ENCODE measurements at regions not wholly inside any gene's neighbourhood (a gene's known extent, or its start where the extent isn't known, plus 50 kb on each side); places are given as distances from the start of the nearest gene placed in this dataset.
"Not testable (repeated sequence)": the region's sequence is repeated elsewhere in the genome, so short reads cannot be mapped to it uniquely, and the experiment has no call there.

- no peak for DNase-seq
These were observed 526.5 kb upstream of the NUDT12 start for GRCh38 chr5:104088876-104089778.

- DNase-seq, result no peak
These were observed 522.3 kb upstream of the NUDT12 start for GRCh38 chr5:104084896-104085295.

GRCh38 chr5:104082754-104083153 is 520.2 kb upstream of the NUDT12 start:
- no peak for DNase-seq

- no peak for DNase-seq
These were observed 518.6 kb upstream of the NUDT12 start for GRCh38 chr5:104081232-104081631.

DNA sequence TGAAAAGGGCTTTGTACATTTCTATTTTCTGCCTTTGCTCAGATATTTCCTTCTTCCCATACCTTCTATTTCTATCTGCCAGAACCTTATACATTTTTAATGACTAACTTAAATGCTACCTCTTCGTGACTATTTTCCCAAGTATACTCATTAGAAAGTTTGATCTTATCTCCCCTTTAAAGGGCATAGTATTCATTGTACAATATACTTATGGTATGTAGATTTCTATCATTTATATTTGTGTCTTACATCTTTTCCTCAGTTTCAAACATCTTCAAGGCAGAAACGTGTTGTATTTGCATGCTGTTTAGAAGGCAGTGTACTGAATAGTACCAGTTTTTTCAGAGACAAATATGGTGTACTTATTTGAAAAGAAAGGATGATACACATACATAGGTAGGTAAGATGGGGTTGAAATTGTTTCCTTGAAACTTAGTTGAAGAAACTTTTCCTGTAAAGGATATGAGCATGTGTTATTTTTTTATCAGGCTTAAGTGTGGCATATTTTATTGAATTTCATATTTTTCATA is 518.1 kb upstream of the NUDT12 start:
- DNase-seq, result no peak

DNA sequence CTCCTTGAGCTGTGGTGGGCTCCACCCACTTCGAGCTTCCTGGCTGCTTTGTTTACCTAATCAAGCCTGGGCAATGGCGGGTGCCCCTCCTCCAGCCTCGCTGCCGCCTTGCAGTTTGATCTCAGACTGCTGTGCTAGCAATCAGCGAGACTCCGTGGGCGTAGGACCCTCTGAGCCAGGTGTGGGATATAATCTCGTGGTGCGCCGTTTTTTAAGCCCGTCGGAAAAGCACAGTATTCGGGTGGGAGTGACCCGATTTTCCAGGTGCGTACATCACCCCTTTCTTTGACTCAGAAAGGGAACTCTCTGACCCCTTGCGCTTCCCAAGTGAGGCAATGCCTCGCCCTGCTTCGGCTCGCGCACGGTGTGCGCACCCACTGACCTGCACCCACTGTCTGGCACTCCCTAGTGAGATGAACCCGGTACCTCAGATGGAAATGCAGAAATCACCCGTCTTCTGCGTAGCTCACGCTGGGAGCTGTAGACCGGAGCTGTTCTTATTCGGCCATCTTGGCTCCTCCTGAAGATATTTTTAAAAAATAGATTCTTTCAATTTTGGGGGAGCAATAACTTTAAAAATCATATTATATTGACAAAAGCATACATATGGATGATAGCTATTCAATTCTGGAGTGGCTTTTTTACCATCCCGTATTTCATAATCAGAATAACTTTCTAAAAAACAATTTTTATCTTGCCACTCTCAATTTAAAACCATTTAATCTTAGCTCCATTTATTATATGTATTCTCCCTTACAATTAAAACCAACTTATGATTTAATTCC is 517.5 kb upstream of the NUDT12 start:
- not testable (repeated sequence) for DNase-seq

- no peak for DNase-seq
These were observed 509.3 kb upstream of the NUDT12 start for GRCh38 chr5:104071887-104072286.

GRCh38 chr5:104062621-104063377 is 500.2 kb upstream of the NUDT12 start:
- DNase-seq, result no peak

GRCh38 chr5:104061707-104062106 is 499.1 kb upstream of the NUDT12 start:
- no peak for DNase-seq

DNA sequence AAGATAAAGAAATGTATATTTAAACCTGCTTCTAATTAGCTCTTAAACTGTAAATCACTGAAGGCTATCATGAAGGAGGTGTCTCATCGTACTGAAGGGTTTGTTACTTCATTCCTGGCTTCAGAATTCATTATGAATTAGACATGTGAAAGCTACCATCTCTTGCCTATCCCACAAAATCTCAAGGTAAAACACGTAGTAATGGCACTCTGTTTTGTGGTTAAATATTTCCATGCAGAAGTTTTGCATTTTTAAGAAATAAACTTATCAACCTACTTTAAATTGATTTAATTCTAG is 490.7 kb upstream of the NUDT12 start:
- DNase-seq, result no peak

DNA sequence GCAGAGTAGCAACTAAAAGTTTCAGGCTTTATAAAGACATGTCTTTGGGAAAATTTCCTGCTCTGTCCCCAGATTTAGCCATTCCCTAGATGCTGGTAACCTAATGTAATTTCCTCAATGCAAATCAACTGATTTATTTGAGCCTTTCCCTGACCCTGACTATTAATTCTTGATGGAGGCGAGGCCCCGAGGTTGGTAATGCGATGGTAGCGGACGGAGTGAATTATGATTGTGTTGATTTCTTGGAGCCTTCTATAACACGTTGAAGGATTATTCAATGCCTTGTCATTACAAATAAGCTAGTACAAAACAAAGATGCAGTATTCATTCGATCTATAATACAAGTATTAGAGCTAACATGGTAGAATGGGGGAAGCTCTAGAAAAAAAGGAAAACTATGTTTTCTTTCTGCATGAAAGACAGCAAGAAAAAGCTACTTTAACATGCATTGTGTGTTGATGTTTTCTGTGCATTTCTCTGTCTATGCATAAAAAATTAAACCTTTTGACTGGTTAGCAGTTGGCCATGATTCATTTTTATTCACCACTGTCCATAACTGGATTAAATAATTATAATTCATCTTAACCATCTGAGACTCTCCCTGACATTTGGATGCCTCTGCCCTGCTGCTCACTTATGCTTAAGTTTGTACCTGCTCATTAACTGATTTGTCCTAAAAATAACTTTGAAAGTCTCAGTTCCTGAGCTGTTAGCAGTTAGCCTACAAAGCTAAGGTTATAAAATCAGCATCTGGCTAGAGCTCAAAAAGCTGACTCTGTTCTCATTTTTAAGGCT is 490.2 kb upstream of the NUDT12 start:
- no peak for DNase-seq

GRCh38 chr5:104050436-104050835 is 487.8 kb upstream of the NUDT12 start:
- DNase-seq, result no peak

DNA sequence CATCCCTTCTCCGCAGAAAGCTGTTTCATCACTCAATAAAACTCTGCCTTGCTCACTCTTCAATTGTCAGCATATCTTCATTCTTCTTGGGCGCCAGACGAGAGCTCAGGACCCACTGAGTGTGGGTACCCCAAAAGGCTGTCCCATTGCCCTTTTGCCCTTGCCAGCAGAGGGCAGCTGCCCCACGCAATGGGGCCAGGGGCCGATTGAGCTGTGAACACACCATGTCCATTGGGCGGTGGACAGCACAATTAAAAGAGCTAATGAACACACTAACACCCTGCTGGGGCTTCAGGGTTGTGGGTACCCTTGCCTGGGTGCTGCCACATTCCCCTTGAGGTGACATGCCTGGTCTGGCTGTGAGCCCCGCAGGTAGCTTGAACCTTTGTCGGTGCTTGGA is 487.2 kb upstream of the NUDT12 start:
- no peak for DNase-seq

DNA sequence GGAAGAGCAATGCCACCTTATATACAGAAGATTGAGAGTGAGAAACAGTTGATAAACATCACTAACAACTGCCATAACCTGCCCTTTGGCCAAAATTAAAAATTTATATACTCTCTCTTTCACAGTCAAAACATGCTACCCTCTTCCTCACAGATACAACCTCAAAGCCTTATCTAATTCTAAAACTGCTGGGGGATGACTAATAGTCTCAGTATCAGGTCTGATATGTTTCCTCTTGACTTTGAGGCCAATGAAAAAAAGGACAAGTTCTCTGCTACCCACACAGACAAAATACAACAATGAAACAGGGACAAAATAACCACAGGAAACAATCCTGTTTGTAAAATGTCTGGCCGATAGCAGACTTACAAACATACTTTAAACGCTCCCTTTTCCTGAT is 485.6 kb upstream of the NUDT12 start:
- DNase-seq, result no peak

- no peak for DNase-seq
These were observed 483.4 kb upstream of the NUDT12 start for GRCh38 chr5:104045987-104046386.

DNA sequence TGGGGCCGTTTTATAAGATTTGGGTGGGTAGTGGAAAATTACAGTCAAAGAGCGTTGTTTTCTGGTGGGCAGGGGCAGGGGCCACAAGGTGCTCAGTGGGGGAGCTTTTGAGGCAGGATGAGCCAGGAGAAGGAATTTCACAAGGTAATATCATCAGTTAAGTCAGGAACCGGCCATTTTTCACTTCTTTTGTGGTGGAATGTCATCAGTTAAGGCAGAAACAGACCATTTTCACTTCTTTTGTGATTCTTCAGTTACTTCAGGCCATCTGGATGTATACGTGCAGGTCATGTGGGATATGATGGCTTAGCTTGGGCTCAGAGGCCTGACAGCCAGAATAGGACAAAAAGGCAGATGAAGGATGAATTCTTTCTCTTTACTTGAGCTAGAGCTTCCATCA is 477.3 kb upstream of the NUDT12 start:
- DNase-seq, result not testable (repeated sequence)

GRCh38 chr5:104037136-104037535 is 474.5 kb upstream of the NUDT12 start:
- DNase-seq, result not testable (repeated sequence)

DNA sequence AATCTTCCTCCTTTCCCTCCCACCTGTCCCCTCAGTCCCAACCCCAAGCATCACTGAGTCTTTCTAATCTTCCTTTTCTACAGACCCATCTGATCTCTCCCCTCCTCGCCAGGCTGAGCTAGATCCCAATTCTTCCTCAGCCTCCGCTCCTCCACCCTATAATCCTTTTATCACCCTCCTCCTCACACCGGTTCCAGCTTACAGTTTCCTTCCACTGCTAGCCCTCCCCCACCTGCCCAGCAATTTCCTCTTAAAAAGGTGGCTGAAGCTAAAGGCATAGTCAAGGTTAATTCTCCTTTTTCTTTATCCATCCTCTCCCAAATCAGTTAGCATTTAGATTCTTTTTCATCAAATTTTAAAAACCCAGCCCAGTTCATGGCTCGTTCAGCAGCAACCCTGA is 470.6 kb upstream of the NUDT12 start:
- DNase-seq, result not testable (repeated sequence)

DNA sequence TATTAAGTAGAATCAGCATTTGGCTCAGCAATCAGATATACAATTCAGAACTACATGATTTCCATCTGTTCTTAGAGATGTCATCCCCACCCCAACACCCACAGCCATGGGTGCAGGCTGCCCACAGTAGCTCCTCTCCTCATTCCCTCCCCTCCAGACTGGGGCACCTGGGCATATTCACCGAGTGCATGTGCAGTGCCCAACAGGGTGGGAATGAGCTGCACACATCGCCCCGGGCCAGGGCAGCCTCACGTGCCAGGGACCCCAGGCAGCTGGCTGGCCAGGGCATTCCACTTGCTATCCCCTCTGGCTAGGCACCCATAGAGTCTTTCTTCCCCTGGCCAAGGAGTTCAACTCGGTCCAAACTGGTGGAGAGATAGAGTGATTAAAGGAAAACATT is 461.9 kb upstream of the NUDT12 start:
- DNase-seq, result no peak

DNA sequence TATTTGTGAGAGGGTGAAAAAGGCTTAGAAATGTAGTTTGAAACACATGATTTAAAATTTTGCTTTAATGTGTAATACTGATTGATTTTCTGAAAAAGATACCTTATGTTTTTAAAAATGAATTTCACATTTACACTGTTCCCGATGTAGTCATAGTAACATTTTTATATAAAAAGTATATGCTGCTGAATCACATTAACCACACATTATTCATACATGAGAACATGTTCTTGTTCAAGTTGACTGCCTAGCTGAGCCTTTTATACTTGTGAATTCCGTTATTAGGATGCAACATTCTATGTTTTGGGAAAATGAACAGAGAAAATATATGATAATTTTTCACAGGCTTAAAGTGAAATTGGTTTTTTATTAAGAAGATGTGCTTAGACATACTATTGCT is 461.1 kb upstream of the NUDT12 start:
- DNase-seq, result no peak

DNA sequence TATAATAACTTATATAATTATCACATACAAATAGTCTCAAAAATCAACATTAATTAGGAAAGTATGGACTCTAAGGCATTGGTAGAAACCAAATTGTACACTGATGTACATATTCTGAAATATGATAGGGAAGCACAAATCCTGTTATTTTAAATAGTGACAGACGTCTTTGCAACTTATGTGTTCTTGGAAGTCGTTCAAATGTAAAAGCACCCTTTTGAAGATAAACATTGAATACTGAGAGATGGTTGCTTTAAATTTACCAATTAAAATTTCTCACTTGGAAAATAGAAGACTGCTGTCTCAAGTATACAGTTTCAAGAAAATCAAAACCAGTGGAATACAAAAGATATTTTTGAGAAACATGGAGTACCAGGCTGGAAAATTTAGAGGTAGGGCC is 457.4 kb upstream of the NUDT12 start:
- DNase-seq, result no peak

GRCh38 chr5:104018299-104018698 is 455.7 kb upstream of the NUDT12 start:
- no peak for DNase-seq

- no peak for DNase-seq
These were observed 454.1 kb upstream of the NUDT12 start for GRCh38 chr5:104016646-104017045.

Measured in activated CD4-positive, CD25-positive, alpha-beta regulatory T cell treated with anti-CD3 and anti-CD28 coated beads, Interleukin-2, amount 50 U/mL, for 72 hours (primary cell).